ENCODE measurements at regions not wholly inside any gene's neighbourhood (a gene's known extent, or its start where the extent isn't known, plus 50 kb on each side); places are given as distances from the start of the nearest gene placed in this dataset.

DNA sequence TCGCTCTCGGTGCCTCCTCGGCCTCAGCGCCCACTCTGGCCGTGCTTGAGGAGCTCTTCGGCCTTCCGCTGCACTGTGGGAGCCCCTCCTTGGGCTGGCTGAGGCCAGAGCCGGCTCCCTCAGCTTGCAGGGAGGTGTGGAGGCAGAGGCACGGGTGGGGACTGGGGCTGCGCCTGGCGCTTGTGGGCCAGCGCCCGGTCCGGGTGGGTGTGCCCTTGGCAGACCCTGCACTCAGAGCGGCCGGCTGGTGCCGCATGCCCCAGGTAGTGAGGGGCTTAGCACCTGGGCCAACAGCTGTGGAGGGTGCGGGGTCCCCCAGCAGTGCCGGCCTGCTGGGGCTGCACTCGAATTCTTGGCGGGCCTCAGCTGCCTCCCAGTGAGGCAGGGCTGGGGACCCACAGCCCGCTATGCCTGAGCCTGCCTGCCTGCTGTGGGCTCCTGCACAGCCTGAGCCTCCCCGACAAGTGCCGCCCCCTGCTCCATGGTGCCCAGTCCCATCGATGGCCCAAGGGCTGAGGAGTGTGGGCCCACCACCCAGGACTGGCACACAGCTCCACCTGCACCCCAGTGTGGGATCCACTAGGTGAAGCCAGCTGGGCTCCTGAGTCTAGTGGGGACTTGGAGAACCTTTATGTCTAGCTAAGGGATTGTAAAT is 2085.2 kb upstream of the ACO1 start:
- TF ChIP-seq CTCF (IDR thresholded peaks at IDR 0.05), result no peak
- H3K27ac Mint-ChIP-seq, result no peak overlapping the region
- H3K36me3 Mint-ChIP-seq, result no peaks in the 10 kb centered on the region
- H3K4me3 ChIP-seq (ENCODE audit: low read length), result no peak overlapping the region
- peaks cover 3 to 4% of the 10 kb centered on the region in 2 donors for H3K9me3 Mint-ChIP-seq
- no peaks in the 10 kb centered on the region for H3K36me3 ChIP-seq (ENCODE audit: control insufficient read depth, insufficient read depth, low read length)
- H3K4me1 Mint-ChIP-seq, result no peaks in the 10 kb centered on the region
- H3K27ac ChIP-seq (ENCODE audit: low read length), result no peak overlapping the region
- H3K4me3 Mint-ChIP-seq, result no peak overlapping the region
- H3K9me3 ChIP-seq (ENCODE audit: control insufficient read depth, insufficient read depth, low read length), result no peaks in the 10 kb centered on the region
- no peaks in the 10 kb centered on the region for H3K27me3 ChIP-seq (ENCODE audit: control insufficient read depth, insufficient read depth, low read length)
- ATAC-seq (no peak), DNase-seq (no peak)
- WGBS (ENCODE audit: insufficient coverage), result 94% methylated on average over 25 of the region's 25 CpGs
- no peaks in the 10 kb centered on the region for H3K27me3 Mint-ChIP-seq (ENCODE audit: low read depth in 2 of 2)
- no peaks in the 10 kb centered on the region for H3K4me1 ChIP-seq (ENCODE audit: control insufficient read depth, insufficient read depth, low read length)
- intact Hi-C loops (cut with micrococcal nuclease), result no loop called here

GRCh38 chr9:30301271-30301963 is 2083.0 kb upstream of the ACO1 start:
- H3K4me3 ChIP-seq (ENCODE audit: low read length), result no peak overlapping the region
- no peaks in the 10 kb centered on the region for H3K27me3 ChIP-seq (ENCODE audit: control insufficient read depth, insufficient read depth, low read length)
- intact Hi-C loops (cut with micrococcal nuclease), result no loop called here
- 20% methylated on average over 4 of the region's 5 CpGs for whole genome bisulfite sequencing (ENCODE audit: insufficient coverage)
- H3K9me3 ChIP-seq (ENCODE audit: control insufficient read depth, insufficient read depth, low read length), result no peaks in the 10 kb centered on the region
- no peak for TF ChIP-seq CTCF (IDR thresholded peaks at IDR 0.05)
- H3K4me3 Mint-ChIP-seq, result no peak overlapping the region
- DNase-seq (no peak), ATAC-seq (no peak)
- H3K9me3 Mint-ChIP-seq, result peaks cover 4 to 6% of the 10 kb centered on the region in 2 donors
- no peaks in the 10 kb centered on the region for H3K36me3 ChIP-seq (ENCODE audit: control insufficient read depth, insufficient read depth, low read length)
- no peaks in the 10 kb centered on the region for H3K4me1 Mint-ChIP-seq
- no peak overlapping the region for H3K27ac Mint-ChIP-seq
- no peaks in the 10 kb centered on the region for H3K36me3 Mint-ChIP-seq
- no peak overlapping the region for H3K27ac ChIP-seq (ENCODE audit: low read length)
- no peaks in the 10 kb centered on the region for H3K27me3 Mint-ChIP-seq (ENCODE audit: low read depth in 2 of 2)
- H3K4me1 ChIP-seq (ENCODE audit: control insufficient read depth, insufficient read depth, low read length), result no peaks in the 10 kb centered on the region

- Mint-ChIP-seq H3K4me1 (no peaks in the 10 kb centered on the region), H3K27ac (no peak overlapping the region), H3K36me3 (peaks cover 2% of the 10 kb centered on the region), H3K9me3 (peaks cover 4 to 5% of the 10 kb centered on the region in 2 donors), H3K4me3 (no peak overlapping the region), H3K27me3 (ENCODE audit: low read depth in 2 of 2) (no peaks in the 10 kb centered on the region)
- H3K4me3 ChIP-seq (ENCODE audit: low read length), result no peak overlapping the region
- no peaks in the 10 kb centered on the region for H3K36me3 ChIP-seq (ENCODE audit: control insufficient read depth, insufficient read depth, low read length)
- ATAC-seq (no peak), DNase-seq (no peak)
- H3K27me3 ChIP-seq (ENCODE audit: control insufficient read depth, insufficient read depth, low read length), result no peaks in the 10 kb centered on the region
- no peak for TF ChIP-seq CTCF (IDR thresholded peaks at IDR 0.05)
- intact Hi-C loops (cut with micrococcal nuclease), result no loop called here
- no peak overlapping the region for H3K27ac ChIP-seq (ENCODE audit: low read length)
- WGBS (ENCODE audit: insufficient coverage), result no CpG with 5 or more reads among the region's 2 CpGs
- H3K9me3 ChIP-seq (ENCODE audit: control insufficient read depth, insufficient read depth, low read length), result no peaks in the 10 kb centered on the region
- no peaks in the 10 kb centered on the region for H3K4me1 ChIP-seq (ENCODE audit: control insufficient read depth, insufficient read depth, low read length)
Measured at GRCh38 chr9:30310711-30311110, 2073.7 kb upstream of the ACO1 start.
